ENCODE measurements at regions not wholly inside any gene's neighbourhood (a gene's known extent, or its start where the extent isn't known, plus 50 kb on each side); places are given as distances from the start of the nearest gene placed in this dataset.

DNA sequence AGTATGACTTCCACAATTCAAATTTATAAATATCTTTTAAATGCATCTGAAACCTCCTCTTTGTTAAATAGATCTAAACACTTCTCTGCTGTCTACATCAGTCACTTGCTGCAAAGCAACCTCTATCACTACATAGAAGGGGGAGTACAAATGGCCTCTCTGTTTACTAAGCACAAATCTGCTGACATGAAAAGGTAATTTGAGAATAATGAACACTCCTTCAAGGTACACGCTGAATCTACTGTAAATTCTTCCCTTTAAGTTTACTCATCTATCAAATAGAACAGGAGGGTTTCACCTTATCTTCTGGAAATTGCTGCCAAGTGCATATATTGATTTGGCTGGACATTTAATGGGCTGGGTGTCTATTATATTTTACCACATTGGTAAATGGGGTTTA, 879.6 kb downstream of the SUCLG1 start:
- TF ChIP-seq, protein P1, sequence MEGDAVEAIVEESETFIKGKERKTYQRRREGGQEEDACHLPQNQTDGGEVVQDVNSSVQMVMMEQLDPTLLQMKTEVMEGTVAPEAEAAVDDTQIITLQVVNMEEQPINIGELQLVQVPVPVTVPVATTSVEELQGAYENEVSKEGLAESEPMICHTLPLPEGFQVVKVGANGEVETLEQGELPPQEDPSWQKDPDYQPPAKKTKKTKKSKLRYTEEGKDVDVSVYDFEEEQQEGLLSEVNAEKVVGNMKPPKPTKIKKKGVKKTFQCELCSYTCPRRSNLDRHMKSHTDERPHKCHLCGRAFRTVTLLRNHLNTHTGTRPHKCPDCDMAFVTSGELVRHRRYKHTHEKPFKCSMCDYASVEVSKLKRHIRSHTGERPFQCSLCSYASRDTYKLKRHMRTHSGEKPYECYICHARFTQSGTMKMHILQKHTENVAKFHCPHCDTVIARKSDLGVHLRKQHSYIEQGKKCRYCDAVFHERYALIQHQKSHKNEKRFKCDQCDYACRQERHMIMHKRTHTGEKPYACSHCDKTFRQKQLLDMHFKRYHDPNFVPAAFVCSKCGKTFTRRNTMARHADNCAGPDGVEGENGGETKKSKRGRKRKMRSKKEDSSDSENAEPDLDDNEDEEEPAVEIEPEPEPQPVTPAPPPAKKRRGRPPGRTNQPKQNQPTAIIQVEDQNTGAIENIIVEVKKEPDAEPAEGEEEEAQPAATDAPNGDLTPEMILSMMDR (IDR thresholded peaks at IDR 0.05) = no peak
- TF ChIP-seq POLR2AphosphoS5 (IDR thresholded peaks at IDR 0.05) (no peak), EP300 (IDR thresholded peaks at IDR 0.05) (no peak)
